Colonic mucosa (tissue), 4 donors: ENCODE measurements at regions not wholly inside any gene's neighbourhood (a gene's known extent, or its start where the extent isn't known, plus 50 kb on each side); places are given as distances from the start of the nearest gene placed in this dataset.

ENCODE experiments used
- DNase-seq: peaks from one replicate; pipeline ENCODE4 v3.0.0-alpha.2; 2020
- H3K27ac ChIP-seq: fragments of 200-600 bp; one replicate; pipeline ENCODE4 v1.8.0; 2021
- H3K27me3 ChIP-seq: fragments of 200-600 bp; one replicate; pipeline ENCODE4 v1.8.0; 2021
- H3K36me3 ChIP-seq: fragments of 200-600 bp; one replicate; pipeline ENCODE4 v1.8.0; 2021
- H3K4me1 ChIP-seq: fragments of 200-600 bp; one replicate; pipeline ENCODE4 v1.8.0; 2021; ENCODE audit warnings: mild to moderate bottlenecking
- H3K4me3 ChIP-seq: fragments of 200-600 bp; one replicate; pipeline ENCODE4 v1.8.0; 2021
- H3K9ac ChIP-seq, 2 donors: one replicate each; pipeline ENCODE4 v1.7.0; 2013; ENCODE audit warnings: control low read depth in 2 of 2, low read depth in 2 of 2, low read length in 2 of 2
- H3K9me3 ChIP-seq: fragments of 200-600 bp; one replicate; pipeline ENCODE4 v1.8.0; 2021
- CTCF ChIP-seq: fragments of 200-600 bp; IDR thresholded peaks from one replicate; pipeline ENCODE4 v1.8.0; 2022; ENCODE audit warnings: antibody characterized with exemption, mild to moderate bottlenecking
- intact Hi-C: fragments of 100-400 bp; cut with DNase I; formaldehyde crosslinking; loops from one replicate; pipeline ENCODE4 v1.14.1; 2022
- donor health status: healthy.
- donor health status: DM: no; HTN: no; CAD: no.
- donor health status: DM: no; HTN: no; CAD: no.

DNA sequence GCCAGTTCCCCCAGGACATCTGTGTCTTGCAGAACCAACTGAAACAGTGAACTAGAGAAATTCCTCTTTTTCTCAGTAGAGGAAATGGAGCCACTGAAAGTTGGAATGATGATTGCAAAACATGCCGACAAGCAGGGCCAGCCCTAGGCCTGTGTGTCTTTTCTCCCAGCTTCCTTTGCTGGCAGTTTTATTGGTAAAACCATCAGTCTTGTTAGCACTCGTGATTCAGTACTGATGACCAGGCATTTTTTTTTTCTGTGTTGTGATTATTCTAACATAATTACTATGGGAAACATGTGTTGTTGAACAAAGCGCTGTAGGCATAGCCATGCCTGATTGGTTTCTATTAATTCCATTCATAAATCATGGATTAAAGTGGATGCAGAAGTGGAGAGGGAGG is 620.7 kb downstream of the AACS start:
- no peak for TF ChIP-seq CTCF
- Histone ChIP-seq H3K27ac (no peak overlapping the region), H3K9ac (no peak overlapping the region), H3K4me3 (no peak overlapping the region), H3K4me1 (no peaks in the 10 kb centered on the region), H3K9me3 (no peaks in the 10 kb centered on the region), H3K36me3 (no peaks in the 10 kb centered on the region), H3K27me3 (no peaks in the 10 kb centered on the region)
- DNase-seq: no peak
- intact Hi-C loops: no loop called here

DNA sequence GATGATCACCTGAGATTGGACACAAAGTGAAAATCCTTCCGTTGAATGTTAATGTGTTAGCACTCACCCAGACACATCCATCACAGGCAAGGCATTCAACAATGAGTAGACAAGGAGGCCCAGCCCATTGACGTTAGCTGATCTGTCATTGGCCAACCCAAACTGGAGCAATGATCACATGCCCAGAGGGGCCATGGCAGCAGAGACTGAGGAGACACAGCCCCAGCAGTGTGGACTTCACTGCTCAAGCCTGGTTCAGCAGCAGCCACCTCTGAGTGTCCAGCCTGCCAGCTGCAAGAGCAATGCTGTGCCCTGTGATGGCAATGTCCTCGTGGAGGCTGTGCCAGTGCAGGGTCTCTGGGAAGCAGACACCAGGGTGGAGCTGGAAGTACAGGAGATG is 622.2 kb downstream of the AACS start:
- TF ChIP-seq CTCF: no peak
- no peak overlapping the region for H3K4me3 ChIP-seq
- no peaks in the 10 kb centered on the region for H3K4me1 ChIP-seq
- H3K9ac ChIP-seq: no peak overlapping the region
- no peaks in the 10 kb centered on the region for H3K27me3 ChIP-seq
- intact Hi-C loops: no loop called here
- DNase-seq: no peak
- no peaks in the 10 kb centered on the region for H3K9me3 ChIP-seq
- no peak overlapping the region for H3K27ac ChIP-seq
- H3K36me3 ChIP-seq: no peaks in the 10 kb centered on the region

DNA sequence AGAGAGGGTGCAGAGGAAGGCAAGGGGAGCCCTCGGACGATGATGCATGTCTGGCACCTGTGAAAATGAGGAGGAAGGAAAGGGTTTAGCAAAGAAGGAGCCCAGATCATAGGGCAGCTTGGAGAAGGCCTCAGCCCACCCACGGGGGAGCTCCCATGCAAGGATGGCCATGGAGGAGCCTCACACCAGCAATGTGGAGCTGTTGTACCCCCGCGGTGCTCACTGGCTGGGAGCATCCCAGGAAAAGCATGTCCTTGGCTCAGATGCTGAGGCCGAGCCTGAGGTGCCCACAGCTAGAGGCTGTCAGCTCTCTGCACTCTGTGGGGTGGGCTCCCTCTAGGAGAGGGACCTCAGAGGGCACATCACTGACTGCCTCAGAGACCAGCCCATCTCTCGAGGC is 622.6 kb downstream of the AACS start:
- DNase-seq: no peak
- Histone ChIP-seq H3K36me3 (no peaks in the 10 kb centered on the region), H3K27me3 (no peaks in the 10 kb centered on the region), H3K9ac (no peak overlapping the region), H3K27ac (no peak overlapping the region), H3K4me3 (no peak overlapping the region), H3K4me1 (no peaks in the 10 kb centered on the region), H3K9me3 (no peaks in the 10 kb centered on the region)
- intact Hi-C loops: no loop called here
- TF ChIP-seq CTCF: no peak

GRCh38 chr12:125688223-125688622 is 623.0 kb downstream of the AACS start:
- Histone ChIP-seq H3K4me3 (no peak overlapping the region), H3K4me1 (no peaks in the 10 kb centered on the region), H3K9ac (no peak overlapping the region), H3K36me3 (no peaks in the 10 kb centered on the region), H3K9me3 (no peaks in the 10 kb centered on the region), H3K27me3 (no peaks in the 10 kb centered on the region), H3K27ac (no peak overlapping the region)
- TF ChIP-seq CTCF: no peak
- no peak for DNase-seq
- intact Hi-C loops: no loop called here

DNA sequence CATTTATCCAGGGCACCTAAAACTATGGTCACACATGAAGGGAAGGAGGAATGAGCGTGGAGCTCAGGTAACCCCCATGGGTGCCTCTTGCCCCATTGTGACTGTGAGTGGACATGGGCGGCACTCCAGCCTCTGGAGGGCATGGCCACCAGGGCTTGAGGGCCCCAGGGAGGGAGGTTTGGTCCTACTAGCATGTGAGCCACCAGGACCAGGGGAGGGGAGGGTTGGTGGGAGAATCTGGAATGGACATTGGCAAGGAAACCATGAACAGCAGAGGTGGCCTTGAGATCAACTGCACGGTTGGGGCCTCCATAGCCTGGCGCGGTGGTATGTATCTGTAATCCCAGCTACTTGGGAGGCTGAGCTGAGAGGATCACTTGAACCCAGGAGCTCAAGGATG is 623.6 kb downstream of the AACS start:
- no peak overlapping the region for H3K4me3 ChIP-seq
- TF ChIP-seq CTCF: no peak
- H3K36me3 ChIP-seq: no peaks in the 10 kb centered on the region
- intact Hi-C loops: no loop called here
- no peaks in the 10 kb centered on the region for H3K9me3 ChIP-seq
- no peak for DNase-seq
- H3K4me1 ChIP-seq: no peaks in the 10 kb centered on the region
- no peaks in the 10 kb centered on the region for H3K27me3 ChIP-seq
- no peak overlapping the region for H3K9ac ChIP-seq
- H3K27ac ChIP-seq: no peak overlapping the region
